Astrocyte (in vitro differentiated cells and primary cell): ENCODE measurements at regions not wholly inside any gene's neighbourhood (a gene's known extent, or its start where the extent isn't known, plus 50 kb on each side); places are given as distances from the start of the nearest gene placed in this dataset.
"Not testable (repeated sequence)": the region's sequence is repeated elsewhere in the genome, so short reads cannot be mapped to it uniquely, and the experiment has no call there.

Experiments
- DNase-seq: peaks from one replicate; pipeline ENCODE4 v3.0.0-alpha.2; 2010; ENCODE audit warnings: low read depth
- FAIRE-seq: peaks from 2 replicates; lab custom pipeline; 2011; peaks lifted over from hg19 to GRCh38; lab: Jason Lieb, UNC
- H2AFZ ChIP-seq: 2 replicates; pipeline ENCODE4 v1.6.0; 2012; ENCODE audit warnings: low read depth, low read length, inconsistent platforms
- H3K27ac ChIP-seq: 2 replicates; pipeline ENCODE4 v1.5.1; 2011; ENCODE audit warnings: low read depth, low read length, inconsistent platforms
- H3K27me3 ChIP-seq: 2 replicates; pipeline ENCODE4 v1.6.0; 2011; ENCODE audit warnings: low read length, inconsistent platforms; ENCODE audit not compliant: insufficient read depth
- H3K36me3 ChIP-seq: 2 replicates; pipeline ENCODE4 v1.5.1; 2011; ENCODE audit warnings: low read length, inconsistent platforms; ENCODE audit not compliant: insufficient read depth
- H3K4me1 ChIP-seq: 2 replicates; pipeline ENCODE4 v1.5.1; 2011; ENCODE audit warnings: low read length, inconsistent platforms; ENCODE audit not compliant: insufficient read depth
- H3K4me2 ChIP-seq: 2 replicates; pipeline ENCODE4 v1.6.0; 2012; ENCODE audit warnings: low read length, inconsistent platforms
- H3K4me3 ChIP-seq: 2 replicates; pipeline ENCODE4 v1.5.1; 2011; ENCODE audit warnings: low read depth, mild to moderate bottlenecking, low read length, inconsistent platforms; ENCODE audit not compliant: insufficient read depth
- H3K79me2 ChIP-seq: 2 replicates; pipeline ENCODE4 v1.6.0; 2012; ENCODE audit warnings: mild to moderate bottlenecking, low read length, inconsistent platforms; ENCODE audit not compliant: insufficient read depth
- H3K9ac ChIP-seq: 2 replicates; pipeline ENCODE4 v1.6.0; 2012; ENCODE audit warnings: mild to moderate bottlenecking, low read length, inconsistent platforms
- H3K9me3 ChIP-seq: 2 replicates; pipeline ENCODE4 v1.5.1; 2012; ENCODE audit warnings: low read depth, mild to moderate bottlenecking, low read length, inconsistent platforms; ENCODE audit not compliant: insufficient read depth
- H4K20me1 ChIP-seq: 2 replicates; pipeline ENCODE4 v1.6.0; 2012; ENCODE audit warnings: low read length, inconsistent platforms; ENCODE audit not compliant: insufficient read depth
- H3K27ac Mint-ChIP-seq: one replicate; pipeline ENCODE4 v1.8.0; 2021; ENCODE audit warnings: mild to moderate bottlenecking, mixed read lengths; ENCODE audit not compliant: unreplicated experiment
- H3K27me3 Mint-ChIP-seq: one replicate; pipeline ENCODE4 v1.8.0; 2021; ENCODE audit warnings: low read depth, mixed read lengths; ENCODE audit not compliant: unreplicated experiment
- H3K36me3 Mint-ChIP-seq: one replicate; pipeline ENCODE4 v1.8.0; 2021; ENCODE audit warnings: low read depth, mixed read lengths; ENCODE audit not compliant: unreplicated experiment
- H3K4me1 Mint-ChIP-seq: one replicate; pipeline ENCODE4 v1.8.0; 2021; ENCODE audit warnings: low read depth, mixed read lengths; ENCODE audit not compliant: unreplicated experiment
- H3K4me3 Mint-ChIP-seq: one replicate; pipeline ENCODE4 v1.8.0; 2021; ENCODE audit warnings: mild to moderate bottlenecking, moderate library complexity, mixed read lengths; ENCODE audit not compliant: unreplicated experiment
- H3K9me3 Mint-ChIP-seq: one replicate; pipeline ENCODE4 v1.8.0; 2021; ENCODE audit warnings: mild to moderate bottlenecking, mixed read lengths; ENCODE audit not compliant: unreplicated experiment
- CTCF ChIP-seq: IDR thresholded peaks from 2 replicates; pipeline ENCODE4 v1.5.1; 2011; ENCODE audit warnings: low read depth, mild to moderate bottlenecking, inconsistent platforms, low read length, moderate library complexity; ENCODE audit not compliant: insufficient read depth
- EZH2 ChIP-seq: IDR thresholded peaks from 2 replicates; pipeline ENCODE4 v1.6.1; 2012; ENCODE audit warnings: mild to moderate bottlenecking, low read length, inconsistent platforms; ENCODE audit not compliant: insufficient read depth

- no peaks in the 10 kb centered on the region for H3K9me3 Mint-ChIP-seq
Measured at GRCh38 chr5:44150075-44150723, 239.0 kb downstream of the FGF10 start.

GRCh38 chr5:44117947-44118346, 271.3 kb downstream of the FGF10 start:
- H3K9me3 Mint-ChIP-seq, H4K20me1 ChIP-seq, H3K27me3 Mint-ChIP-seq, H3K4me1 ChIP-seq, H2AFZ ChIP-seq, H3K27me3 ChIP-seq, H3K27ac ChIP-seq, H3K79me2 ChIP-seq, H3K9ac ChIP-seq, H3K4me3 ChIP-seq, H3K36me3 ChIP-seq, FAIRE-seq, H3K27ac Mint-ChIP-seq, H3K4me2 ChIP-seq, H3K9me3 ChIP-seq, H3K4me1 Mint-ChIP-seq, H3K36me3 Mint-ChIP-seq, H3K4me3 Mint-ChIP-seq, DNase-seq: not testable (repeated sequence)

More at GRCh38 chr5:44150075-44150723, 239.0 kb downstream of the FGF10 start:
- Mint-ChIP-seq H3K4me1 (no peaks in the 10 kb centered on the region), H3K4me3 (no peak overlapping the region), H3K27me3 (no peaks in the 10 kb centered on the region), H3K27ac (no peak overlapping the region), H3K36me3 (no peaks in the 10 kb centered on the region)
- FAIRE-seq, result no peak
- H3K9ac ChIP-seq, result no peak overlapping the region
- H3K4me3 ChIP-seq, result no peak overlapping the region
- no peak for TF ChIP-seq EZH2
- no peaks in the 10 kb centered on the region for H3K4me1 ChIP-seq
- no peaks in the 10 kb centered on the region for H3K36me3 ChIP-seq
- no peaks in the 10 kb centered on the region for H3K9me3 ChIP-seq
- H3K27me3 ChIP-seq, result no peaks in the 10 kb centered on the region
- DNase-seq, result no peak
- H4K20me1 ChIP-seq, result no peaks in the 10 kb centered on the region
- H3K79me2 ChIP-seq, result no peaks in the 10 kb centered on the region
- H3K4me2 ChIP-seq, result no peak overlapping the region
- H3K27ac ChIP-seq, result no peak overlapping the region
- no peak overlapping the region for H2AFZ ChIP-seq

- not testable (repeated sequence) for H3K9me3 ChIP-seq, H3K27me3 ChIP-seq, H3K4me2 ChIP-seq, H3K79me2 ChIP-seq, FAIRE-seq, H3K36me3 ChIP-seq, H3K4me1 Mint-ChIP-seq, H3K9ac ChIP-seq, H3K4me3 Mint-ChIP-seq, H3K9me3 Mint-ChIP-seq, DNase-seq, H3K36me3 Mint-ChIP-seq, H3K4me3 ChIP-seq, H3K4me1 ChIP-seq, H3K27me3 Mint-ChIP-seq, H3K27ac ChIP-seq, H2AFZ ChIP-seq, H4K20me1 ChIP-seq, H3K27ac Mint-ChIP-seq
Measured at GRCh38 chr5:44108232-44108631, 281.0 kb downstream of the FGF10 start.

- no peak overlapping the region for H3K4me3 Mint-ChIP-seq
- Histone ChIP-seq H3K36me3 (no peaks in the 10 kb centered on the region), H3K27me3 (no peaks in the 10 kb centered on the region), H3K27ac (no peak overlapping the region), H3K4me3 (no peak overlapping the region), H3K79me2 (no peaks in the 10 kb centered on the region), H3K4me2 (no peak overlapping the region), H3K9me3 (no peaks in the 10 kb centered on the region), H2AFZ (no peak overlapping the region), H3K9ac (no peak overlapping the region), H4K20me1 (no peaks in the 10 kb centered on the region), H3K4me1 (no peaks in the 10 kb centered on the region)
- no peak overlapping the region for H3K27ac Mint-ChIP-seq
- no peak for FAIRE-seq
- no peak for DNase-seq
- H3K36me3 Mint-ChIP-seq, result no peaks in the 10 kb centered on the region
- H3K4me1 Mint-ChIP-seq, result no peaks in the 10 kb centered on the region
- H3K9me3 Mint-ChIP-seq, result peaks cover 4% of the 10 kb centered on the region
- no peaks in the 10 kb centered on the region for H3K27me3 Mint-ChIP-seq
- no peak for TF ChIP-seq EZH2
- no peak for TF ChIP-seq CTCF
Measured at GRCh38 chr5:44099643-44100042, 289.6 kb downstream of the FGF10 start.
